Activated CD8-positive, alpha-beta T cell treated with anti-CD3 and anti-CD28 coated beads for 36 hours (primary cell): ENCODE measurements at regions not wholly inside any gene's neighbourhood (a gene's known extent, or its start where the extent isn't known, plus 50 kb on each side); places are given as distances from the start of the nearest gene placed in this dataset.

Experiments used
- ATAC-seq: fragments of 200-7000 bp; cut with Tn5 transposase; one replicate; pipeline ENCODE4 v1.10.0; 2021; ENCODE audit warnings: mild to moderate bottlenecking, moderate library complexity
- CTCF ChIA-PET: fragments of 350-600 bp; sonication (Branson Sonifier 250); formaldehyde crosslinking; loops from one replicate; lab custom pipeline; 2021; ENCODE audit warnings: antibody characterized with exemption; lab: Charles Lee
- POLR2A ChIA-PET: fragments of 350-600 bp; sonication (Branson Sonifier 250); formaldehyde crosslinking; loops from one replicate; lab custom pipeline; 2021; ENCODE audit warnings: antibody characterized with exemption; lab: Charles Lee
- DNase-seq: peaks from one replicate; pipeline ENCODE4 v3.0.0-alpha.2; 2020
- H3K27ac Mint-ChIP-seq: one replicate; pipeline ENCODE4 v1.8.0; 2021; ENCODE audit warnings: mild to moderate bottlenecking, mixed read lengths
- H3K27me3 Mint-ChIP-seq: one replicate; pipeline ENCODE4 v1.8.0; 2021; ENCODE audit warnings: mixed read lengths
- H3K36me3 Mint-ChIP-seq: one replicate; pipeline ENCODE4 v1.8.0; 2021; ENCODE audit warnings: low read depth, mixed read lengths
- H3K4me1 Mint-ChIP-seq: one replicate; pipeline ENCODE4 v1.8.0; 2021; ENCODE audit warnings: low read depth, mixed read lengths
- H3K4me3 Mint-ChIP-seq: one replicate; pipeline ENCODE4 v1.8.0; 2021; ENCODE audit warnings: mild to moderate bottlenecking, moderate library complexity, mixed read lengths
- H3K9me3 Mint-ChIP-seq: one replicate; pipeline ENCODE4 v1.8.0; 2021; ENCODE audit warnings: mixed read lengths
- intact Hi-C: fragments of 100-400 bp; cut with micrococcal nuclease; formaldehyde crosslinking; loops from one replicate; pipeline ENCODE4 v1.10.0; 2022
- TF ChIP-seq, protein P1 (sequence below): fragments of 200-600 bp; IDR thresholded peaks from one replicate; pipeline ENCODE4 v1.8.0; 2022; ENCODE audit warnings: antibody characterized with exemption, mild to moderate bottlenecking

DNA sequence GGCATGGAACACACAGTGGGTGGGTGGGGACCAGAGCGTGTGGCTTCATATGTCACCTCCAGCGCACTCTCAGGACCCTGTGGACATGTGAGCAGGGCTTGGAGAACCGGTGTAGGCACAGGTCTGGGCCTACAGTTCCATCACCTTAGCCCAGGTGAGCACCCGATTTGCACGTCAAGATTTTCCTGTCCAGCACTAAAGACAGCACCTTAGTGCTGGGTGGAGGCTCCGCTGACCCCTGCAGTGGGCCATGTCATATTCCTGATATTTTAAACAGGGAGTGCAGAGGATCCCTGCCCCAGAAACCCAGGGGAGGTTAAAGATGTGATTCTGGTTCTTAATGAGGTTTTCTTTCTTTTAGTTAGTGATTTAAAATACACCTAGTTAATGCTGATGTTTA, 356.0 kb upstream of the IRX4 start:
- no peaks in the 10 kb centered on the region for H3K36me3 Mint-ChIP-seq
- no peak overlapping the region for H3K4me3 Mint-ChIP-seq
- no peaks in the 10 kb centered on the region for H3K4me1 Mint-ChIP-seq
- ChIA-PET POLR2A (no interaction called here), CTCF (no interaction called here)
- H3K9me3 Mint-ChIP-seq, result peaks cover 11% of the 10 kb centered on the region
- H3K27me3 Mint-ChIP-seq, result peaks cover 3% of the 10 kb centered on the region
- no peak overlapping the region for H3K27ac Mint-ChIP-seq
- intact Hi-C loops, result no loop called here
- no peak for ATAC-seq
- TF ChIP-seq, protein P1, sequence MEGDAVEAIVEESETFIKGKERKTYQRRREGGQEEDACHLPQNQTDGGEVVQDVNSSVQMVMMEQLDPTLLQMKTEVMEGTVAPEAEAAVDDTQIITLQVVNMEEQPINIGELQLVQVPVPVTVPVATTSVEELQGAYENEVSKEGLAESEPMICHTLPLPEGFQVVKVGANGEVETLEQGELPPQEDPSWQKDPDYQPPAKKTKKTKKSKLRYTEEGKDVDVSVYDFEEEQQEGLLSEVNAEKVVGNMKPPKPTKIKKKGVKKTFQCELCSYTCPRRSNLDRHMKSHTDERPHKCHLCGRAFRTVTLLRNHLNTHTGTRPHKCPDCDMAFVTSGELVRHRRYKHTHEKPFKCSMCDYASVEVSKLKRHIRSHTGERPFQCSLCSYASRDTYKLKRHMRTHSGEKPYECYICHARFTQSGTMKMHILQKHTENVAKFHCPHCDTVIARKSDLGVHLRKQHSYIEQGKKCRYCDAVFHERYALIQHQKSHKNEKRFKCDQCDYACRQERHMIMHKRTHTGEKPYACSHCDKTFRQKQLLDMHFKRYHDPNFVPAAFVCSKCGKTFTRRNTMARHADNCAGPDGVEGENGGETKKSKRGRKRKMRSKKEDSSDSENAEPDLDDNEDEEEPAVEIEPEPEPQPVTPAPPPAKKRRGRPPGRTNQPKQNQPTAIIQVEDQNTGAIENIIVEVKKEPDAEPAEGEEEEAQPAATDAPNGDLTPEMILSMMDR, result no peak
- no peak for DNase-seq

DNA sequence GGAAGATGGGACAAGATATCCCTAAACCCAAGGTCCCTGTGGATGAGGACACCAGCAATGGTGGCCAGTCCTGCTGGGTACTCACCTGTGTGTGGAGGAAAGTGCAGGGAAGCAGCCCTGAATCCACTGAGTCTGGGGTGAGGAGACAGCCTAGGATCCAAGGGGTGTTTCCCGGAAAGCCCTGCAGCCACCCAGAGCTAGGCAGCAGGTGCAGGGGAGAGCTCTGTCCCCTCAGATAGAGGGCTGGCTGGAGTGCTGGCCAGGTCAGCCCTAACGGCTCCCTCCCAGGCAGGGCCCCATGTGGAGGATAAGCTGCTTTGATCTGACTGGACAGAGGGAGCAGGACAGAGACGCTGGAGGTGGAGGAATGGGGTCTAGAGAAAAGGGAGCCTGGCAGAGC, 344.7 kb upstream of the IRX4 start:
- Mint-ChIP-seq H3K4me1 (no peaks in the 10 kb centered on the region), H3K36me3 (no peaks in the 10 kb centered on the region), H3K27me3 (peaks cover 3% of the 10 kb centered on the region), H3K9me3 (no peaks in the 10 kb centered on the region), H3K4me3 (no peak overlapping the region), H3K27ac (no peak overlapping the region)
- CTCF ChIA-PET, result no interaction called here
- TF ChIP-seq, protein P1, result no peak
- POLR2A ChIA-PET, result no interaction called here
- ATAC-seq (no peak), DNase-seq (no peak)
- intact Hi-C loops, result no loop called here

DNA sequence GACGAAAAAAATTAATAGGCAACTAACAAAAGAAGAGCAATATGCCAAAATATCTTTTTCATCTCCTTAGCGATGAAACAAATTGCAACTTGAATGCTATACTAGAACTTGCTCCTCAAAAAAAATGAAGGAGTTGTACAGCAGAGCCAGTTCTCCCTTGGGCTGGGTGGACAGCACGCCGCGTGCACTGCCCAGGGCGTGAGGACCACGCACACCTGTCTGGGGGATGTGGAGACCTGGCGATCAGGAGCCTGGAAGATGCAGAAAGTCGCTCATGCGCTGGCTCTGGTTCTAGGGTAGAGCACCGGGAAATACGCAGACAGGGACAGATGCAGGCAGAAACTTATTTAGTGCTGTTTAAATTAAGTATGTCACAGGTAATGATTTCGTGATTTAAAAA, 342.0 kb upstream of the IRX4 start:
- Mint-ChIP-seq H3K27me3 (no peaks in the 10 kb centered on the region), H3K27ac (no peak overlapping the region)

DNA sequence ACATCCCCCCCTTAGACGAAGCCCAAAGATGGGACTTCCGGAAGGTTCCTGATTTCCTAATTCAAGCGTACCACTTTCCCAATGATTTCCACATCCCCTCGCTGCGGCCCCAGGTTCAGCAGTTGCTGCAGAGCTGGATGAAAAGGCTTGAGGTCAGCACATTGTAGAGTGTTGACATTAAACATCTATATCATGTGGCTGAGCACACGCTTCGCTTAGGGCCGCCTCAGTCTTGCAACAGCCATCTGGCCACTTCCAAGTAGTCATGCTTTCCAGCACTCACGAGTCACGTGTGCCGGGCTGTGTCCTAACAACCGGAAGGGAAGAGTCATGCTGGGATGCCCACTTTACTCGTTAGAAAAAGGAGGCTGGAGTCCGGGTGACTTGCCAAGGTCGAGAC, 340.6 kb upstream of the IRX4 start:
- Mint-ChIP-seq H3K27ac (no peak overlapping the region), H3K4me3 (no peak overlapping the region), H3K9me3 (no peaks in the 10 kb centered on the region), H3K27me3 (no peaks in the 10 kb centered on the region), H3K36me3 (no peaks in the 10 kb centered on the region), H3K4me1 (no peaks in the 10 kb centered on the region)
- ATAC-seq (no peak), DNase-seq (no peak)
- intact Hi-C loops, result no loop called here
- TF ChIP-seq, protein P1, result no peak
- POLR2A ChIA-PET, result no interaction called here
- CTCF ChIA-PET, result no interaction called here

More for the DNA sequence above, 342.0 kb upstream of the IRX4 start:
- intact Hi-C loops, result no loop called here
- ChIA-PET POLR2A (no interaction called here), CTCF (no interaction called here)
- no peak for ATAC-seq
- TF ChIP-seq, protein P1, result no peak
- DNase-seq, result no peak
- Mint-ChIP-seq H3K4me1 (no peaks in the 10 kb centered on the region), H3K4me3 (no peak overlapping the region), H3K36me3 (no peaks in the 10 kb centered on the region), H3K9me3 (no peaks in the 10 kb centered on the region)

DNA sequence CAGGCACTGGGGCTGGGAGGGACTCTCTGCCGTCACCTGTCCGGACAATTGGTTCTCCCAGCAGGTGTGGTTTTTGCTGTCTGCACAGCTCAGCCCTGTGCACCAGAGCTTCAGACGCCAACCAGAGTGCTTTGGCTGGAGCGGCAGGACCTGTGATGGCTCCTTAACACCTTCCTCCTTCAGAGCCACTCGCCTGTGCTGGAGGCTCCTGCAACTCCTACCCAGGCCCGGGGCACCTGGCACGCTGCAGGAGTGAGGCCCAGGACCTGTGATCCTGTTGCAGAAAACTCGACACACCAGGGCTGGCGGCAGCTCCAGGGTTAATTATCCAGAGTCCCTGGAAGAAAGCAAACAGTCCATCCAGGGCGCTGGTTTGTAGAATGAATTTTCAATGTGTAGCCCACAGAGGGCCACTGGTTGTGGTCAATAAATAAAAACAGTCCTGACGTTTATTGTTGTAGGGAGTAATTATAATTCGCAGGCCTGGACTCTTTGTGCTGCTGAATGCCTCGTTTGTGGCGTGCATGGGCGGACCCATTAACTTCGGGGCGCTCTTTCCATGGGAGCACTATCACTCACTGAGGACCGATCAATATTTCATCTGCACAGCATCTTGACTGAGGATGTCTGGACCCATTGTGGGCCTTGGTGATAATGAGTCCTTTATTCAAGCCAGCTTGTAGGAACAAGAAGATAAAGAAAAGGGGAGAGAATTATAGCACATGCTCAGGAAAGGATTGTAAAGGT, 339.7 kb upstream of the IRX4 start:
- H3K27ac Mint-ChIP-seq, result no peak overlapping the region
- ChIA-PET POLR2A (no interaction called here), CTCF (no interaction called here)
- ATAC-seq, result no peak
- no peak overlapping the region for H3K4me3 Mint-ChIP-seq
- DNase-seq, result no peak
- H3K36me3 Mint-ChIP-seq, result no peaks in the 10 kb centered on the region
- no peaks in the 10 kb centered on the region for H3K4me1 Mint-ChIP-seq
- TF ChIP-seq, protein P1, result no peak
- H3K27me3 Mint-ChIP-seq, result no peaks in the 10 kb centered on the region
- no peaks in the 10 kb centered on the region for H3K9me3 Mint-ChIP-seq
- intact Hi-C loops, result no loop called here
